ENCODE measurements at regions not wholly inside any gene's neighbourhood (a gene's known extent, or its start where the extent isn't known, plus 50 kb on each side); places are given as distances from the start of the nearest gene placed in this dataset.

DNA sequence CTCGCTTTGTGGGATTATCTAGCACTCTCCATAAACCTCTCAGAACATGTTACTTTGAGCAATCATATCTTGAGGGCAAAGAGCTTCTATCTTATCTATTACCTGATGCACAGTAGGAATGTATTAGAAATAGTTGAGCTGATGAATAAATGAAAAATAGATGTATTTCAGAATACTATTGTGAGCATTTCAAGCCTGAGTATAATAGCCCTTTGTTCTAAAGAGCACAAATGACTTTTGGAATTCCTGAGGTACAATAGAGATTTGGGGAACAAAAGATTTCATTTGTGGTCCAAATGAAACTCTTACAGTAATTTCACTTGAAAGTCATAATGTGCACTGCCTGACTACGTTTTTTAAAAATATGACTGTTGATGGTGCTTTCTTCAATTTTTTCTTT, 159.5 kb downstream of the UGT8 start:
- H3K9me3 ChIP-seq, result no peaks in the 10 kb centered on the region
- no peak overlapping the region for H3K4me3 ChIP-seq
- H3K27ac ChIP-seq, result no peak overlapping the region
- H3K4me1 ChIP-seq, result no peaks in the 10 kb centered on the region
- DNase-seq (no peak), ATAC-seq (no peak)
- H3K27me3 ChIP-seq, result peaks cover 0 to 2% of the 10 kb centered on the region in 2 donors
- intact Hi-C loops (cut with DNase I), result no loop called here
- no peaks in the 10 kb centered on the region for H3K36me3 ChIP-seq
- TF ChIP-seq, protein P1, sequence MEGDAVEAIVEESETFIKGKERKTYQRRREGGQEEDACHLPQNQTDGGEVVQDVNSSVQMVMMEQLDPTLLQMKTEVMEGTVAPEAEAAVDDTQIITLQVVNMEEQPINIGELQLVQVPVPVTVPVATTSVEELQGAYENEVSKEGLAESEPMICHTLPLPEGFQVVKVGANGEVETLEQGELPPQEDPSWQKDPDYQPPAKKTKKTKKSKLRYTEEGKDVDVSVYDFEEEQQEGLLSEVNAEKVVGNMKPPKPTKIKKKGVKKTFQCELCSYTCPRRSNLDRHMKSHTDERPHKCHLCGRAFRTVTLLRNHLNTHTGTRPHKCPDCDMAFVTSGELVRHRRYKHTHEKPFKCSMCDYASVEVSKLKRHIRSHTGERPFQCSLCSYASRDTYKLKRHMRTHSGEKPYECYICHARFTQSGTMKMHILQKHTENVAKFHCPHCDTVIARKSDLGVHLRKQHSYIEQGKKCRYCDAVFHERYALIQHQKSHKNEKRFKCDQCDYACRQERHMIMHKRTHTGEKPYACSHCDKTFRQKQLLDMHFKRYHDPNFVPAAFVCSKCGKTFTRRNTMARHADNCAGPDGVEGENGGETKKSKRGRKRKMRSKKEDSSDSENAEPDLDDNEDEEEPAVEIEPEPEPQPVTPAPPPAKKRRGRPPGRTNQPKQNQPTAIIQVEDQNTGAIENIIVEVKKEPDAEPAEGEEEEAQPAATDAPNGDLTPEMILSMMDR (IDR thresholded peaks at IDR 0.05), result no peak

GRCh38 chr4:114768501-114768900, 169.9 kb downstream of the UGT8 start:
- Histone ChIP-seq H3K4me1 (no peaks in the 10 kb centered on the region), H3K27ac (no peak overlapping the region), H3K27me3 (no peaks in the 10 kb centered on the region), H3K4me3 (no peak overlapping the region), H3K9me3 (no peaks in the 10 kb centered on the region), H3K36me3 (no peaks in the 10 kb centered on the region)
- DNase-seq (no peak), ATAC-seq (no peak)
- intact Hi-C loops (cut with DNase I), result no loop called here
- TF ChIP-seq, protein P1 (IDR thresholded peaks at IDR 0.05), result no peak

GRCh38 chr4:114770624-114771023, 172.0 kb downstream of the UGT8 start:
- Histone ChIP-seq H3K4me3 (no peak overlapping the region), H3K36me3 (no peaks in the 10 kb centered on the region), H3K4me1 (no peaks in the 10 kb centered on the region), H3K27ac (no peak overlapping the region), H3K27me3 (no peaks in the 10 kb centered on the region), H3K9me3 (no peaks in the 10 kb centered on the region)
- TF ChIP-seq, protein P1 (IDR thresholded peaks at IDR 0.05), result no peak
- ATAC-seq (no peak), DNase-seq (no peak)
- intact Hi-C loops (cut with DNase I), result no loop called here

DNA sequence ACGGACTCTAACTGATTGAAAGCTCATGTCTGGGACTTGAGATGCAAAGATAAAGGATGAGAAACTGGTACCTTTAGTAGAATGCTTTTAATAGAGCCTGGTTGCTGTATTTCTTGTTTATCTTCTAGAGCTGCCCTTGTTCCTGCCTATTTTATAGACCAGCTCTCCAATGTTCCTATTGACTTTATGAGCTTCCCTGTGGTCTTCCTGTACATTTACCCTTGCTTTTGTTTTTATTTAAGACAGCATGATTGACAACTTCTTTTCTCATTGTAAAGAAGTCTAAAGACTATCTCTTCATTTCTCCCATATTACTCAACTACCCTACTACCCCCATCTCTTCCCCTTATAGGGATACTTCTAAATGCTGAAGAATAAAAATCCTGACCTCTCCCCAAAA, 174.7 kb downstream of the UGT8 start:
- H3K27ac ChIP-seq, result no peak overlapping the region
- DNase-seq (no peak), ATAC-seq (no peak)
- H3K4me1 ChIP-seq, result no peaks in the 10 kb centered on the region
- no peaks in the 10 kb centered on the region for H3K36me3 ChIP-seq
- no peak overlapping the region for H3K4me3 ChIP-seq
- no peaks in the 10 kb centered on the region for H3K9me3 ChIP-seq
- H3K27me3 ChIP-seq, result no peaks in the 10 kb centered on the region
- intact Hi-C loops (cut with DNase I), result no loop called here
- TF ChIP-seq, protein P1 (IDR thresholded peaks at IDR 0.05), result no peak
